Left renal pelvis (tissue), 4 donors: ENCODE measurements at regions not wholly inside any gene's neighbourhood (a gene's known extent, or its start where the extent isn't known, plus 50 kb on each side); places are given as distances from the start of the nearest gene placed in this dataset.
"Not testable (repeated sequence)": the region's sequence is repeated elsewhere in the genome, so short reads cannot be mapped to it uniquely, and the experiment has no call there.

Source experiments
- DNase-seq, 4 donors: peaks; one replicate each; pipeline ENCODE4 v3.0.0-alpha.2; 2013; ENCODE audit warnings: low read depth in 4 of 4, low spot score in 3 of 4

GRCh38 chr3:18086078-18086477 lies 339.1 kb downstream of the SATB1 start:
- DNase-seq = no peak

DNA sequence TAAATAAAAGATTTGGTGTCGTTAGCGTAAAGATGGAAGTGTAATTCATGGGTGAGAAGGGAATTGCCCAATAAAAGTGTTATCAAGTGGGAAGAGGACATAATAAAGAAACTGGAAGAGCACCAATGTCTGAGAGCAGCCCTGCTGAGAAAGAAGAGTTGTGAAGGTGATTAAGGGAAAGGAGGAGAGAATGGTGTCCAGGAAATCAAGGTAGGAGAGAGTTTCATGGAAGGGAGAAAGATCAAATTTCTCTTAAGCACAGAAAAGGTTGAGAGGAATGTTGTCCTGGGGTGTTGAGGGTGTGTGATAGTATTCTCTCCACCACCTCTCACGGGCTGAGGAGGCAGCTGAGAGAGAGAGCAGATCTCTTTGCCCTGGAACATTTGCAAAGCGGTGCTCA lies 339.7 kb downstream of the SATB1 start:
- DNase-seq = no peak

- not testable (repeated sequence) for DNase-seq
Measured at GRCh38 chr3:18083273-18083590, 340.8 kb upstream of the TBC1D5 start.

- DNase-seq = no peak
Measured at GRCh38 chr3:18082551-18083272, 340.3 kb upstream of the TBC1D5 start.

GRCh38 chr3:18080198-18080689 lies 337.8 kb upstream of the TBC1D5 start:
- DNase-seq = no peak

- DNase-seq = no peak
Measured at GRCh38 chr3:18079739-18080138, 337.3 kb upstream of the TBC1D5 start.

DNA sequence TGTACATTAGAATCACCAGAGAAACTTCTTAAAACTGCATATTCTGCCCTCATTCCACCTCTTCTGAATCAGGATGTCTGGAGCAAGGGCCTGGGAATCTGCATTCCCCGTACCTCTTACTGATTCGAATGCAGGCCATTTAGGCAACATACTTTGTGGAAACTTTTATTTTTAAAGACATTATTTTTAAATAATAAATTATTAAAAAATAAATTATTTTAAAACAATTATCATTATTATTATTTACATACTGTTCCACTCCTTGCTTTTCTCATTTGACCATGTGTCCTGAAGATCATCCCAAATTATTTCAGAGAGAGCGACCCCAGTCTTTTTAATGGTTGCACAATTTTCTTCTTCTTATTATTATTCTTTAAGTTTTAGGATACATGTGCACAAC lies 336.6 kb upstream of the TBC1D5 start:
- DNase-seq = no peak

- DNase-seq = no peak
Measured at GRCh38 chr3:18077128-18077840, 334.9 kb upstream of the TBC1D5 start.

DNA sequence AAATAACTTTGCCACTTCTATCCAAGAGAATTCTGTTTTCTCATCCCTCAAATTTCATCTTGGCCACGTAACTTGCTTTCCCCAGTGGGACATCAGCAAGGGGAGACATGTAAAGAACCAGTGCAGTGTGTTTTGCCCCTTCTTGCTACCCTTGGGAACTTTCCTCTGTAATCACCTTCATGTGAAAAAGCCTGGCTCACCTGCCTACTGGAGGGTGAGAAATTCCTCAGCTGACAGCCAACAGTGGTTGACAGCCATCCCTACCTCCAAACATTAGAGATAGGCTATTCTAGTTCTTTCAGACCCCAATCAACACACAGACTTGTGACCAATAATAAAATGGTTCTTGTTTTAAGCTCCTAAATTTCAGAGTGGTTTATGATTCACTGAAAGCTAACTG lies 333.9 kb upstream of the TBC1D5 start:
- no peak for DNase-seq

DNA sequence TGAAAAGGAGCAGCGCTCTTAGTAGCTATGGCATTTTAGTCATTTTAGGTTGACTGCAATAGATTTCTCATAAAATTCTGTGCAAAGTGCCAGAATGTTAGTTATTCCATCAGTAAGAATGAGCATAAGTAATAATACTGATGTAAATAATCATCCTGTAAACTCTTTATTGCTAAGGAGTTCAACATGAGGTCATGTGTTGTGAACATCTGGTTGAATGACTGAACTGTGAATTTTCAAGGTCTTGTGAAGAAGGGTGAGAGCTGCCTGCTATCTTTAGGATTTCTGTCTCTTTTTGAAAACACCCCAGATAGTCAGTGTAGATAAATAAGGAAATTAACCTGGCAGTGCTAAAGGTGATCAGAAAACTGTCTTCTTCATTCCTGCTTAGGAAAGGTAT lies 333.4 kb upstream of the TBC1D5 start:
- no peak for DNase-seq

GRCh38 chr3:18071833-18072232 lies 329.4 kb upstream of the TBC1D5 start:
- DNase-seq = no peak

GRCh38 chr3:18070944-18071343 lies 328.5 kb upstream of the TBC1D5 start:
- no peak for DNase-seq

GRCh38 chr3:18070231-18070630 lies 327.8 kb upstream of the TBC1D5 start:
- DNase-seq = no peak

- no peak for DNase-seq
Measured at GRCh38 chr3:18069568-18069967, 327.1 kb upstream of the TBC1D5 start.

- no peak for DNase-seq
Measured at GRCh38 chr3:18066899-18067582, 324.6 kb upstream of the TBC1D5 start.

GRCh38 chr3:18064586-18064985 lies 322.2 kb upstream of the TBC1D5 start:
- DNase-seq = no peak

GRCh38 chr3:18062657-18063025 lies 320.2 kb upstream of the TBC1D5 start:
- DNase-seq = no peak

DNA sequence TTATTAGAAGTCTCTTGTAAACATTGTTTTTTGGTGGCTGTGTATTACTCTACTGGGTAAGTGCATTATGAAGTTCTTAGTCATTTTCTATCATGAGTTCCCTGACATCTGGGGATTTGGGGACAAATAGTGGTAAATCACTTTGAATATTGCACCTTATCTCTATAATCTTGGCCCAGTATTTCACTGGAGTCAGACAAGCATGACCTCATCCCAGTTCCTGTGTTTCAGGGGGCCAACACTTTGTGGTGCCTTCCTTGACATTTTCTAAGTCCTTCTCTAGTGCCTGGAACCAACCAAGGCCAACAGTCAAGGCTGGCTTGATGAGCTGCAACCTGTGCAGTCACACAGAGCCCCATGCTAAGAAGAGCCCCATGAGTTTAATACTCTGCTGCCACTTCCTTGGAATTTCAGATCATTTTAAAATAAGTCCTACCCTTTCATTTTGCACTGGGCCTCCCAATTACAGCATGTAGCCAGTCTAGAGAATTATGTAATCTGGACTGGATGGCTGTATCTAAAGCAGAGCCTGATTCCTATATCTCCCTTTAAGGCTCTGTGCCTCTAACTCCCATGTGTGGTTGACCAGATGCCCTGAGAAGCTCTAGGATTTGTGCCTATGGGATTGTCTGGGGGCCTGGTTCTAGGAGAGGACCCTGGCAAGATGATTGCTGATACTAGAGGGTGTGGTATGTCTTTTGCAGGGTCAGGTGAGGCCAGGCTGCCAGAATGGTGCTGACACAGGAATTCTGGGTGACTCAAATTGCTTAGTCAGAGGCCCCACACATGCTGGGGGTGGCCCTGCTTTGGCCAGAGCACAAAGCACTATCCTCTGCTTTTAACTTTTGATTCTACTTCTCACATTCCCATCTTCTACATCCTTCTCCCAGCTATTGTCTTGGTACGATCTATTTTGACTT lies 319.6 kb upstream of the TBC1D5 start:
- DNase-seq = no peak

DNA sequence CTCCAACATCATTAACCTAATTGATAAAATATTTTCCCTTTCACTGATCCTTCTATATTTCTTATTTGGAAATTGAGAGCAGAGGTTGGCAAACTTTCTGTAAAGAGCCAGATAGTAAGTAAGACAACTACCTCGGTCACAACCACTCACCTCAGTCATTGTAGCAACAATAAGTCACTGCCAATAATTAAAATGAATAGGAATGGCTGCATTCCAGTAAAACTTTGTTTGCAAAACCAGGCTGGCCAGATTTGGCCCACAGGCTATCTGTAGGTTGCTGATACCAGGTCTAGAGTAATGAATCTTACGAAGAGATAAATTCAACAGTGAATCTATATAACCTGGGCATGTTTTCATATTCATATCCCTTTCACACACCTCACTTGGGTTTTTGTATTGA lies 316.2 kb upstream of the TBC1D5 start:
- no peak for DNase-seq

DNA sequence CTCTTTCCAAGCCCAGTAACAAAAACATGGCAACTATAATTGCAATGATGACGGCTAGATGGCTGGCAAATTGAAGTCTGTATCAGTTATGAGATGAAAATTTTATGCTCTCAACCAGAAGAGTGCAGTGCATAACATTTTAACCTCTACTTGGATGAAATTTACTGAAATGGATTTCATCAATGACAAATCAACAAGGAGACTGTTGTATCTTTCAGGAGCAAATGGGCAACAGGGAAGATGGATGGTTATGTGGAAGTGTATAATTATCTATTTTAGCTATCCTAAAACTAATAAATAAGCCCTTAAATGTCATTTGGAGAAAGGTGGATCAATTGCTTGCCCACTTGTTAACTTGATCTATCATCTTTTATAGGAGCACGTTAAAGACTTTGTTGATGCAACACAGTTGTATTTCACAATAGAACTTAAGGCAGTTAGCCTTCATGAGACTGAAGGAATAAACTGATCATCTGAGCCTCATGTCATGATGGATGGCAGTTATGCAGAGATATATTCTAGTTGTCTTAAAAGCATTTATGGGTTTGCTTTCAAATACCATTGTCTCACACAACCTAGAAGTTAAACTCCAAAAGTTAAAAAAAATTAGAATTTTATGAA lies 315.1 kb upstream of the TBC1D5 start:
- no peak for DNase-seq
